ENCODE measurements at regions not wholly inside any gene's neighbourhood (a gene's known extent, or its start where the extent isn't known, plus 50 kb on each side); places are given as distances from the start of the nearest gene placed in this dataset.

- no peak for TF ChIP-seq CTCF (conservative IDR thresholded peaks at IDR 0.05; ENCODE audit: low read length)
- TF ChIP-seq EZH2phosphoT487 (IDR thresholded peaks at IDR 0.05; ENCODE audit: borderline replicate concordance, low read depth, low read length): no peak
Measured at GRCh38 chr7:21028599-21028998, 241.9 kb upstream of the SP8 start.

Data from OCI-LY7 (cell line).